Mucosa of gallbladder (tissue), 1 donor: ENCODE measurements at regions not wholly inside any gene's neighbourhood (a gene's known extent, or its start where the extent isn't known, plus 50 kb on each side); places are given as distances from the start of the nearest gene placed in this dataset.

Experiments
- DNase-seq: peaks from one replicate; pipeline ENCODE4 v3.0.0-alpha.2; 2020; ENCODE audit warnings: low spot score
- donor health status: DM: no; HTN: no; CAD: no.

GRCh38 chr6:170162775-170163404 is 128.0 kb downstream of the DLL1 start:
- no peak for DNase-seq

DNA sequence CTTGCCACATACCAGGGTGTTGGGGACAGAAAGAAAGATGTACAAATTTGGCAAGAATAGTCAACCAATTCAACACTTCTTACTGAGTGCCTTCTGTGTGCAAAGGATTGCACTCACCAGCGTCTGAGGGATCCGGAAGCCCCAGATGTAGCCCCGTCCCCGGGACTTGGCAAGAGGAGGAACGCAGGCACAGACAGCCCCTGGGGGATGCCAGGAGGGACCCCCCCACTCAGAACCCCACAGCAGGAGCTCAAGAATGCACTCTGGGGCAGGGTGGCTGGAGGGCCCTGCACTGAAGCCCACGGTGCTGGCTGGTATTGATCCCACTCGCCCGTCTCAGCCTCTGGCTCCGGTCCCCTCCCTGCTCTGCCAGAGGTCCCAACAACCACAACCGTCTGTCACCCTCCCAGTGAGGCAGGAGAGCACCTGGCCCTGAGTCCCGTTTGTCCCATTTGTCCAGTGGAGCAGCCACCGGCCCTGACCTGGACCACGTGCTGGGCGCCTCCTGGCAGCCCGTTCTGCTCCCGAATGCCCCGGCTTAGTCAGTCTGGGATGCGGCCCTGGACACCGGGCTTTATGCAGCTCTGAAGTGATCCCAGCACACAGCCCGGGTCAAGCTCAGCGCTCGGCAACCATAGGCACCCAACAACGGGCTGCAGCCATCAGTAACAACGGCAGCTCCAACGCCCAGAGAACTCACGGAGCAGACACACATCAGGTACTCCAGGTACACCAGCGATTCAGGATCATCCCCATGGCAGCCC is 128.7 kb downstream of the DLL1 start:
- no peak for DNase-seq

DNA sequence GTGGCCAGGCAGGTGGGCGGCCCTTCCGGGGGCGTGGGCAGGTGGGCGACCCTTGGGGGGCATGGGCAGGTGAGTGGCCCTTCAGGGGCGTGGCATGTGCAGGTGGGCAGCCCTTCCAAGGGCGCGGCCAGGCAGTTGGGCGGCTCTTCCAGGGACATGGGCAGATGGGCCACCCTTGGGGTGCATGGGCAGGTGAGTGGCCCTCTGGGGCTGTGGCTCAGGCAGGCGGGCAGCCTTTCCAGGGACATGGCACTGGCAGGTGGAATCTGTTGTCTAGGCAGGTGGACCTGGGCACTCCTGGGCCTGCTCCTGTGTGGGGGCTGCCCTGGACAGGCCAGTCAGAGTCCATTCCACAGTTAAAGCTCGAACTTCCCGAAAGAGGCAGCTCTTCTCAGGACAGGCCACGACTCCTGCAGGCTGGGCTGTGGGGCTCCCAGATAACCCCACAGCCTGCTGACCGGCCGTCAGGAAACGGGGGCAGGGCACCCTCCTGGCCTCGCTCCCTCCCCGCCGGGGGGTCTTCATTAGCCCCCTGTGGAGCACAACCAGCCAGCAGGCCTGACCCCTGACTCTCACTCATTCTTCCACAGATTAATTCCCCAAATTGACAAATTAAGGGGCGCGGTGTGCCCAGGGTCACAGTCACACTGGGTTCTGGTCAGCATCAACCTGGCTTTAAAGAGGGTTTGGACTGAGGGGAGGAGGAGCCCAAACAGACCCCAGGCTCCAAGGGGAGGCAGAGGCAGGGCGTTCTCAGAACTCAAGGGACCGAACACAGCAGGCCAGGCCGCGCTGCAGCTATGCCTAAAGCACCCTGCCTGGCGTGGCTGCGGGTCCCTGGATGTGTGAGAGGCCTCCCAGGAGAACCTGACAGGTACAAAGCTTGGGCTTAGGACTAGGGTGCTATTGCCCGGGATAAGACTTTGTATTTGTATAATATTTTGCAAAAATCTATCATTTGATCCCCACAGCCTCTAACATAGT is 130.0 kb downstream of the DLL1 start:
- no peak for DNase-seq

- no peak for DNase-seq
Measured at GRCh38 chr6:170160031-170160627, 130.7 kb downstream of the DLL1 start.

- DNase-seq = no peak
Measured at GRCh38 chr6:170159022-170159965, 131.6 kb downstream of the DLL1 start.

DNA sequence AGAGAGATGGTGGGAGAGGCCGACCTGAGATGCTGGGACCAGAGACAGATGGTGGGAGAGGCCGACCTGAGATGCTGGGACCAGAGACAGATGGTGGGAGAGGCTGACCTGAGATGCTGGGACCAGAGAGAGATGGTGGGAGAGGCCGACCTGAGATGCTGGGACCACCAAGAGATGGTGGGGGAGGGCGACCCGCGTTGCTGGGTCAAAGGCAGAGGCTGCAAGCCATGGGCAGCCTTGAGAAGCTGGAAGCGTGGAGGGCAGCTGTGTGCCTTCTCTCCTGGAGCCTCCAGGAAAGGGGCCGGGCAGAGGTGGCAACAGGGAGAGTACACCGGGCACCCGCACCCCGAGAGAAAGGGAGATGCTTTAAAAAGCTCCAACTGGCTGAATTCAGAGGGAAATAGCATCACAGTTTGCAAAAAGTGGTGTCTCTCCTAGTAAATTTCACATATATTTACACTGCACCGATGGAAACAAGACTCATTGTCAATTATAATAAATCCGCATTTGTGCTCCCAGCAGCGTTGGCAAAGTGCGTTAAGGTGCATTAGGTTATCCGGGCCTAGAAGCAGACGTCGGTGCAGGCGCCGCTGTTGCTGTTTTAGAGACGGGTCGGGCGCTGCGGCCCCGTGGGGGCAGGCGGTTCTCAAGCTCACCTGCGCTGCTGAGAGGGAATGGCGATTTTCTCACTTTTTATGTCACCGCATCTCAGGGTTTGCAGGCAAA is 132.4 kb downstream of the DLL1 start:
- DNase-seq = no peak

DNA sequence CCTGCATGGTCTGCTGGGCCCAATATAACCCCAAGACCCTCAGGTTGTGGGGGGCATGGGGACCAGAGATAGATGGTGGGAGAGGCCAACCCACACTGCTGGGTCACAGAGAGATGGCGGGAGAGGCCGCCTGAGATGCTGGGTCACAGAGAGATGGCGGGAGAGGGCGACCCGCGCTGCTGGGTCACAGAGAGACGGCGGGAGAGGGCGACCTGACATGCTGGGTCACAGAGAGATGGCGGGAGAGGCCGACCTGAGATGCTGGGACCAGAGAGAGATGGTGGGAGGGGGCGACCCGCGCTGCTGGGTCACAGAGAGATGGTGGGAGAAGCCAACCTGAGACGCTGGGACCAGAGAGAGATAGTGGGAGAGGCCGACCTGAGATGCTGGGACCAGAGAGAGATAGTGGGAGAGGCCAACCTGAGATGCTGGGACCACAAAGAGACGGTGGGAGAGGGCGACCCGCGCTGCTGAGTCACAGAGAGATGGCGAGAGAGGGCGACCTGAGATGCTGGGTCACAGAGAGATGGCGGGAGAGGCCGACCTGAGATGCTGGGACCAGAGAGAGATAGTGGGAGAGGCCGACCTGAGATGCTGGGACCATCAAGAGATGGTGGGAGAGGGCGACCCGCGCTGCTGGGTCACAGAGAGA is 133.2 kb downstream of the DLL1 start:
- no peak for DNase-seq

GRCh38 chr6:170156448-170157375 is 134.2 kb downstream of the DLL1 start:
- no peak for DNase-seq

DNA sequence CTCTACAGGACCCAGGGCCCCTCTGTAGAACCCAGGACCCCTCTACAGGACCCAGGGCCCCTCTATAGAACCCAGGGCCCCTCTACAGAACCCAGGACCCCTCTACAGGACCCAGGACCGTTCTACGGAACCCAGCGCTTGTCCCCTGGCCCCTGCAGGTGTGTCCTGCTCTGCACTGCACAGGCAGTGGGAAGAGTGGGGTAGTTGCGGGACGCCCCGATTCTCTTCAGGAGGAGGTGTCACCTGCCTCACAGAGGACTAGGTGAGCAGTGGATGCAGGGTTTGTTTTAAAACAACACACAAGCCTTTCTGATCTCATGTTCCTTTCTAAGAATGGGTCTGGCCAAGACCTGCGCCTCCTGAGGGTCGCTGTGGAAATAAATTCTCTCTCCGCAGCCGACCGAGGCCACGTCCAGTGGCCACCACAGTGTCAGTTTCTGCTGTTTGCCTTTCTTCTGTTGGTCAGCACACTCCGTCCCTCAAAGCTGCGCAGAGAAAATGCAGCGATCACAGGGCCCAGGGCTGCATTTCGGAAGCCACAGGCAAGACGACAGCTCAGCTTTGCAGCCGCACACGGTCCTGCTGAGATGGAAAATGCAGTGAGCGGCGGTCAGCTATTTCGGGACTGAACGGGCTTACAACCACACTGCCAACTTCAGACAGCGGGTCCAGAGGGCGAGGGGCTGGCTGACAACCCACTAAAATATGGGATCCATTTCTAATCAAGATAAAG is 135.2 kb downstream of the DLL1 start:
- no peak for DNase-seq

DNA sequence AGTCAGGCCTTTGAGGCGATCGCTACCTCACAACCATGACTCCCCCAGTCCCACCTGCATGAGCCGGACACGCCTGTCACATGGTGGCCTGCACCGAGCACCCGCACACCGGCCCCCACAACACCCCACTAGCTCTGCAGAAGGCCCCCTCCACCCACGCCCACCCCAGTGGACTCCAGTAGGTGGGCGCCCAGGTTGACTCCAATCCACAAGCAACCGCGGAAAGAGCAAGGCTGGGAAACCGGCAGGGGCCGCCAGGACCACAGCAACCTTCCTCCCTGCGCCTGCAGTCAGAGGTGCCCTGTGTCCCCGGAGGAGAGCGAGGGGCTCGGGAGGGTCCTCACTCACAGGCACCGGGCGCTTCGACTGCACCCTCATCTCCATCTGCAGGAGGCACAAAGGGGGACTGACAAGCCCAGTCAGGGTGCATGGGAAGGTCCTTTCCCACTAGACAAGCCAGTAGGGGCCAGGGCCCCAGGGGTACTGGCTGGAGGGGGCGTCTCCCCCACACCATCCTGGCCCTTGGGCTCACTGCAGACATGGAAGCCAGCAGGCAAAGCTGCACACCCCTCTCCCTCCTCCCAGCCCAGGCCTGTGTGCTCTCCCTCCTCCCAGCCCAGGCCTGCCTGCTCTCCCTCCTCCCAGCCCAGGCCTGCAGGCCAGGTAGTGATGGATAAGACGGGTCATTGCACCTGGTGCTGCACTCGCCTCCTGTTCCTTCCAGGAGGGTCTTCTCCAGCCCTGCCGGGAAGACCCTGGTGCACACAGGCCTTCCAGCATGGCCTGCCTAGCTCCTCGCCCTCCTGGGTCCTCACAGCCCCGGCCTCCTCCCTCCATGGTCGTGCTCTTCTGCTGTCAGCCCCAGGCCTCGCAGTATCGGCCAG is 137.2 kb downstream of the DLL1 start:
- DNase-seq = no peak

- peak; percentile 66 for DNase-seq
Measured at GRCh38 chr6:170152989-170153388, 137.9 kb downstream of the DLL1 start.

GRCh38 chr6:170152124-170152926 is 138.6 kb downstream of the DLL1 start:
- peak; percentile 80 for DNase-seq

DNA sequence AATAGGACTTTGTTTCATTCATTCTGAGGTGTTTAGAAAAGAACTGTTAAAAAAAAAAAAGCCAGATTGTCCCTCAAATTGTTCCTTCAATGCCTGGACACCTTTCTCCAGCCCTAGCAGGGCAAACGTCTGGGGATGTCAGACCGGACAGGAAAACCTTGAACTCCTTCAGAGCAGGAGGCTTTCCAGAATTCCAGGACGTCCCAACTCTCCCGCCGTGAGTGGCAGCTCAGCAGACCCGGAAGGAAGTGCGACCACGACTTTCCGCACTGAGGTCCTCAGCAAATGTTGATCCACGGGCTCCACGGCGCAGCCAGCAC is 139.1 kb downstream of the DLL1 start:
- DNase-seq = no peak

- no peak for DNase-seq
Measured at GRCh38 chr6:170151321-170151771, 139.5 kb downstream of the DLL1 start.

DNA sequence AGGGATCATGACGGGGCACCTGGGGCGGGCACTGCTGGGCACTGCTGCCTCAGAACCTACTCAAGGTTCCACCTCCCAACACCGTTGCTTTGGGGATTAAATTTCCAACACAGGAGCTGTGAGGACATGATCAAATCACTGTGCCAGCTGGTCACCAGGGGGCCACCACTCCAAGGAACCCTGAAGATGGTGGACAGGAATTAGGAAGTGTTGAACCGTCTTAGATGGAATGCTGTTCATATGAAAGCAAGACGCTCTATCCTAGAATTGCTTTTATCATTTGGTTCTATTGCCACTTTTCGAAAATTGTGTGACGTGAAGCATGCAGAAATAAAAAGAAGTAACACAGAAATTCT is 140.3 kb downstream of the DLL1 start:
- no peak for DNase-seq
